ENCODE measurements at regions not wholly inside any gene's neighbourhood (a gene's known extent, or its start where the extent isn't known, plus 50 kb on each side); places are given as distances from the start of the nearest gene placed in this dataset.
"Not testable (repeated sequence)": the region's sequence is repeated elsewhere in the genome, so short reads cannot be mapped to it uniquely, and the experiment has no call there.

GRCh38 chr18:75694292-75694691 lies 266.8 kb upstream of the SMIM21 start:
- Histone ChIP-seq H3K4me3 (ENCODE audit: insufficient read depth, low read depth, low read length) (no peak overlapping the region), H3K27me3 (ENCODE audit: control insufficient read depth, insufficient read depth, low read length) (no peaks in the 10 kb centered on the region), H3K36me3 (replicated peaks; ENCODE audit: control insufficient read depth, insufficient read depth, low read length) (no peaks in the 10 kb centered on the region)
- no peak for DNase-seq

GRCh38 chr18:75691483-75691882 lies 264.0 kb upstream of the SMIM21 start:
- peak; percentile 56 for DNase-seq
- H3K4me3 ChIP-seq (ENCODE audit: insufficient read depth, low read depth, low read length): no peak overlapping the region
- H3K36me3 ChIP-seq (replicated peaks; ENCODE audit: control insufficient read depth, insufficient read depth, low read length): no peaks in the 10 kb centered on the region
- H3K27me3 ChIP-seq (ENCODE audit: control insufficient read depth, insufficient read depth, low read length): no peaks in the 10 kb centered on the region

GRCh38 chr18:75690283-75690682 lies 262.8 kb upstream of the SMIM21 start:
- not testable (repeated sequence) for DNase-seq; H3K4me3 ChIP-seq (ENCODE audit: insufficient read depth, low read depth, low read length); H3K36me3 ChIP-seq (replicated peaks; ENCODE audit: control insufficient read depth, insufficient read depth, low read length); H3K27me3 ChIP-seq (ENCODE audit: control insufficient read depth, insufficient read depth, low read length)

- H3K4me3 ChIP-seq (ENCODE audit: insufficient read depth, low read depth, low read length): no peak overlapping the region
- no peaks in the 10 kb centered on the region for H3K27me3 ChIP-seq (ENCODE audit: control insufficient read depth, insufficient read depth, low read length)
- no peak for DNase-seq
- no peaks in the 10 kb centered on the region for H3K36me3 ChIP-seq (replicated peaks; ENCODE audit: control insufficient read depth, insufficient read depth, low read length)
Observed at GRCh38 chr18:75687626-75688025, 260.1 kb upstream of the SMIM21 start.

- Histone ChIP-seq H3K36me3 (replicated peaks; ENCODE audit: control insufficient read depth, insufficient read depth, low read length) (no peaks in the 10 kb centered on the region), H3K27me3 (ENCODE audit: control insufficient read depth, insufficient read depth, low read length) (no peaks in the 10 kb centered on the region), H3K4me3 (ENCODE audit: insufficient read depth, low read depth, low read length) (no peak overlapping the region)
- DNase-seq: no peak
Observed at GRCh38 chr18:75683426-75683825, 255.9 kb upstream of the SMIM21 start.

GRCh38 chr18:75681538-75682115 lies 254.1 kb upstream of the SMIM21 start:
- DNase-seq: no peak
- no peaks in the 10 kb centered on the region for H3K27me3 ChIP-seq (ENCODE audit: control insufficient read depth, insufficient read depth, low read length)
- no peak overlapping the region for H3K4me3 ChIP-seq (ENCODE audit: insufficient read depth, low read depth, low read length)
- H3K36me3 ChIP-seq (replicated peaks; ENCODE audit: control insufficient read depth, insufficient read depth, low read length): no peaks in the 10 kb centered on the region

GRCh38 chr18:75679331-75679730 lies 251.8 kb upstream of the SMIM21 start:
- Histone ChIP-seq H3K36me3 (replicated peaks; ENCODE audit: control insufficient read depth, insufficient read depth, low read length) (no peaks in the 10 kb centered on the region), H3K4me3 (ENCODE audit: insufficient read depth, low read depth, low read length) (no peak overlapping the region), H3K27me3 (ENCODE audit: control insufficient read depth, insufficient read depth, low read length) (no peaks in the 10 kb centered on the region)
- no peak for DNase-seq

GRCh38 chr18:75678627-75679026 lies 251.1 kb upstream of the SMIM21 start:
- Histone ChIP-seq H3K27me3 (ENCODE audit: control insufficient read depth, insufficient read depth, low read length) (no peaks in the 10 kb centered on the region), H3K4me3 (ENCODE audit: insufficient read depth, low read depth, low read length) (no peak overlapping the region), H3K36me3 (replicated peaks; ENCODE audit: control insufficient read depth, insufficient read depth, low read length) (no peaks in the 10 kb centered on the region)
- DNase-seq: no peak

GRCh38 chr18:75677696-75678455 lies 250.4 kb upstream of the SMIM21 start:
- Histone ChIP-seq H3K27me3 (ENCODE audit: control insufficient read depth, insufficient read depth, low read length) (no peaks in the 10 kb centered on the region), H3K4me3 (ENCODE audit: insufficient read depth, low read depth, low read length) (no peak overlapping the region), H3K36me3 (replicated peaks; ENCODE audit: control insufficient read depth, insufficient read depth, low read length) (no peaks in the 10 kb centered on the region)
- DNase-seq: no peak

- no peaks in the 10 kb centered on the region for H3K36me3 ChIP-seq (replicated peaks; ENCODE audit: control insufficient read depth, insufficient read depth, low read length)
- DNase-seq: no peak
- H3K27me3 ChIP-seq (ENCODE audit: control insufficient read depth, insufficient read depth, low read length): no peaks in the 10 kb centered on the region
- H3K4me3 ChIP-seq (ENCODE audit: insufficient read depth, low read depth, low read length): no peak overlapping the region
Observed at GRCh38 chr18:75660932-75661331, 233.4 kb upstream of the SMIM21 start.

GRCh38 chr18:75659535-75660023 lies 232.1 kb upstream of the SMIM21 start:
- Histone ChIP-seq H3K27me3 (ENCODE audit: control insufficient read depth, insufficient read depth, low read length) (no peaks in the 10 kb centered on the region), H3K4me3 (ENCODE audit: insufficient read depth, low read depth, low read length) (no peak overlapping the region), H3K36me3 (replicated peaks; ENCODE audit: control insufficient read depth, insufficient read depth, low read length) (no peaks in the 10 kb centered on the region)
- DNase-seq: no peak

- DNase-seq: no peak
- H3K4me3 ChIP-seq (ENCODE audit: insufficient read depth, low read depth, low read length): no peak overlapping the region
Observed at GRCh38 chr18:75658330-75658729, 230.8 kb upstream of the SMIM21 start.

GRCh38 chr18:75656563-75657247 lies 229.2 kb upstream of the SMIM21 start:
- Histone ChIP-seq H3K27me3 (ENCODE audit: control insufficient read depth, insufficient read depth, low read length) (no peaks in the 10 kb centered on the region), H3K36me3 (replicated peaks; ENCODE audit: control insufficient read depth, insufficient read depth, low read length) (no peaks in the 10 kb centered on the region), H3K4me3 (ENCODE audit: insufficient read depth, low read depth, low read length) (no peak overlapping the region)
- no peak for DNase-seq

More at GRCh38 chr18:75658330-75658729, 230.8 kb upstream of the SMIM21 start:
- Histone ChIP-seq H3K36me3 (replicated peaks; ENCODE audit: control insufficient read depth, insufficient read depth, low read length) (no peaks in the 10 kb centered on the region), H3K27me3 (ENCODE audit: control insufficient read depth, insufficient read depth, low read length) (no peaks in the 10 kb centered on the region)

- peak; percentile 25 for DNase-seq
- Histone ChIP-seq H3K27me3 (ENCODE audit: control insufficient read depth, insufficient read depth, low read length) (no peaks in the 10 kb centered on the region), H3K36me3 (replicated peaks; ENCODE audit: control insufficient read depth, insufficient read depth, low read length) (no peaks in the 10 kb centered on the region)
Observed at GRCh38 chr18:75656035-75656434, 228.5 kb upstream of the SMIM21 start.

More at GRCh38 chr18:75656035-75656434, 228.5 kb upstream of the SMIM21 start:
- H3K4me3 ChIP-seq (ENCODE audit: insufficient read depth, low read depth, low read length): no peak overlapping the region
